Gastrocnemius medialis (tissue), 4 donors: ENCODE measurements at regions not wholly inside any gene's neighbourhood (a gene's known extent, or its start where the extent isn't known, plus 50 kb on each side); places are given as distances from the start of the nearest gene placed in this dataset.

Experiments
- POLR2A ChIP-seq, 2 donors: fragments of 450-650 bp; IDR thresholded peaks; one replicate each; pipeline ENCODE4 v1.6.1; 2017; ENCODE audit warnings: antibody characterized with exemption in 2 of 2, mild to moderate bottlenecking in 2 of 2, moderate library complexity in 2 of 2
- TF ChIP-seq, protein P1 (sequence below), 5 experiments: fragments of 450-650 bp in 3 of 5; fragments of 200-600 bp in 2 of 5; sonication (generic) in 2 of 5; IDR thresholded peaks in 4 of 5; conservative IDR thresholded peaks in 1 of 5; 1 replicate in 4 of 5; 2 replicates in 1 of 5; pipeline ENCODE4 v1.5.1; 2016 to 2019; ENCODE audit warnings: antibody characterized with exemption in 5 of 5, mild to moderate bottlenecking in 3 of 5, moderate library complexity in 3 of 5

DNA sequence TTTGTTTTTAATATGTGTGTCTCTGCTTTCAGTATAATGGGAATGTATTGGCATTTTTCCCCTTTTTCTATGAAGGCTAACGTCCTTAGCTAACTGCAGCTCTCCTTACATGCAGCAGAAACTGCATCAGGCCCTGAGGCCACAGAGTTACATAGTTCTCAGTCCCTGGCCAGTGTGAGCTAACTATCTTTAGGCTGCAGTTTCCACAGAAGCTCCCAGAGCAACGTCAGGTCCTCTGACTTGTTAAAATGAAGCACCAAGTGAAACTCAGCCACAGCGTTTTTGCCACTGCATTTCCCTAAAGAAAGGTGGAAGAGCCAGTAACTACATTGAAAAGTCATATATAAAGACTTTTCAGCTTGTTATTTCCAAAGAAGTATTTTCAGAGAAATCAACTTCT lies 244.7 kb downstream of the CBLN4 start:
- TF ChIP-seq, protein P1, sequence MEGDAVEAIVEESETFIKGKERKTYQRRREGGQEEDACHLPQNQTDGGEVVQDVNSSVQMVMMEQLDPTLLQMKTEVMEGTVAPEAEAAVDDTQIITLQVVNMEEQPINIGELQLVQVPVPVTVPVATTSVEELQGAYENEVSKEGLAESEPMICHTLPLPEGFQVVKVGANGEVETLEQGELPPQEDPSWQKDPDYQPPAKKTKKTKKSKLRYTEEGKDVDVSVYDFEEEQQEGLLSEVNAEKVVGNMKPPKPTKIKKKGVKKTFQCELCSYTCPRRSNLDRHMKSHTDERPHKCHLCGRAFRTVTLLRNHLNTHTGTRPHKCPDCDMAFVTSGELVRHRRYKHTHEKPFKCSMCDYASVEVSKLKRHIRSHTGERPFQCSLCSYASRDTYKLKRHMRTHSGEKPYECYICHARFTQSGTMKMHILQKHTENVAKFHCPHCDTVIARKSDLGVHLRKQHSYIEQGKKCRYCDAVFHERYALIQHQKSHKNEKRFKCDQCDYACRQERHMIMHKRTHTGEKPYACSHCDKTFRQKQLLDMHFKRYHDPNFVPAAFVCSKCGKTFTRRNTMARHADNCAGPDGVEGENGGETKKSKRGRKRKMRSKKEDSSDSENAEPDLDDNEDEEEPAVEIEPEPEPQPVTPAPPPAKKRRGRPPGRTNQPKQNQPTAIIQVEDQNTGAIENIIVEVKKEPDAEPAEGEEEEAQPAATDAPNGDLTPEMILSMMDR (IDR thresholded peaks at IDR 0.05 in 4 of 5, conservative IDR thresholded peaks at IDR 0.05 in 1 of 5) = no peak
- no peak for TF ChIP-seq POLR2A (IDR thresholded peaks at IDR 0.05)
